Astrocyte (in vitro differentiated cells and primary cell): ENCODE measurements at regions not wholly inside any gene's neighbourhood (a gene's known extent, or its start where the extent isn't known, plus 50 kb on each side); places are given as distances from the start of the nearest gene placed in this dataset.

Source experiments
- EZH2 ChIP-seq: IDR thresholded peaks from 2 replicates; pipeline ENCODE4 v1.6.1; 2012; ENCODE audit warnings: mild to moderate bottlenecking, low read length, inconsistent platforms; ENCODE audit not compliant: insufficient read depth
- TF ChIP-seq, protein P1 (sequence below): IDR thresholded peaks from 2 replicates; pipeline ENCODE4 v1.5.1; 2011; ENCODE audit warnings: low read depth, mild to moderate bottlenecking, inconsistent platforms, low read length, moderate library complexity; ENCODE audit not compliant: insufficient read depth

GRCh38 chr2:67638146-67638545 is 241.0 kb downstream of the ETAA1 start:
- TF ChIP-seq, protein P1, sequence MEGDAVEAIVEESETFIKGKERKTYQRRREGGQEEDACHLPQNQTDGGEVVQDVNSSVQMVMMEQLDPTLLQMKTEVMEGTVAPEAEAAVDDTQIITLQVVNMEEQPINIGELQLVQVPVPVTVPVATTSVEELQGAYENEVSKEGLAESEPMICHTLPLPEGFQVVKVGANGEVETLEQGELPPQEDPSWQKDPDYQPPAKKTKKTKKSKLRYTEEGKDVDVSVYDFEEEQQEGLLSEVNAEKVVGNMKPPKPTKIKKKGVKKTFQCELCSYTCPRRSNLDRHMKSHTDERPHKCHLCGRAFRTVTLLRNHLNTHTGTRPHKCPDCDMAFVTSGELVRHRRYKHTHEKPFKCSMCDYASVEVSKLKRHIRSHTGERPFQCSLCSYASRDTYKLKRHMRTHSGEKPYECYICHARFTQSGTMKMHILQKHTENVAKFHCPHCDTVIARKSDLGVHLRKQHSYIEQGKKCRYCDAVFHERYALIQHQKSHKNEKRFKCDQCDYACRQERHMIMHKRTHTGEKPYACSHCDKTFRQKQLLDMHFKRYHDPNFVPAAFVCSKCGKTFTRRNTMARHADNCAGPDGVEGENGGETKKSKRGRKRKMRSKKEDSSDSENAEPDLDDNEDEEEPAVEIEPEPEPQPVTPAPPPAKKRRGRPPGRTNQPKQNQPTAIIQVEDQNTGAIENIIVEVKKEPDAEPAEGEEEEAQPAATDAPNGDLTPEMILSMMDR = no peak
- TF ChIP-seq EZH2 = no peak
